Fibroblast of skin of left biceps (primary cell): ENCODE measurements at regions not wholly inside any gene's neighbourhood (a gene's known extent, or its start where the extent isn't known, plus 50 kb on each side); places are given as distances from the start of the nearest gene placed in this dataset.
"Not testable (repeated sequence)": the region's sequence is repeated elsewhere in the genome, so short reads cannot be mapped to it uniquely, and the experiment has no call there.

Experiments
- DNase-seq, 2 experiments: peaks; one replicate each; pipeline ENCODE4 v3.0.0-alpha.2; 2013; ENCODE audit warnings: low read depth in 2 of 2

DNA sequence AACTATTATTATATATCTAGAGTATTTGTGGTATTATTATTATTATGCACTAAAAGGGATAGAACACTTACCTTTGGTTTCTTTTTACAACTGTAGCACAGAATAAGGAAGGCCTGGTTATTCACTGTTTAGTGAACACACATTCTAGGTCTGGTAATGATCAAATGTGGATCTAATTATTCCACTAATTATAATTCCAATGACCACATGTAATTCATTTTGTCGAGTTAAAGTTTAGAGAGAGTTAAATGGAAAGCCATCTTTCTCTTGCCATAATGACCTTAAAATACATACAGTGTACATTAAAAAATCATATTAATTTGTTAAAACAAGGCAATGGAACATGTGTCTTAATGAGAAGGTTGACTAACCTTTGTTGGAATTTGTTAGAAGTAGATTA lies 147.8 kb downstream of the SEM1 start:
- no peak for DNase-seq

DNA sequence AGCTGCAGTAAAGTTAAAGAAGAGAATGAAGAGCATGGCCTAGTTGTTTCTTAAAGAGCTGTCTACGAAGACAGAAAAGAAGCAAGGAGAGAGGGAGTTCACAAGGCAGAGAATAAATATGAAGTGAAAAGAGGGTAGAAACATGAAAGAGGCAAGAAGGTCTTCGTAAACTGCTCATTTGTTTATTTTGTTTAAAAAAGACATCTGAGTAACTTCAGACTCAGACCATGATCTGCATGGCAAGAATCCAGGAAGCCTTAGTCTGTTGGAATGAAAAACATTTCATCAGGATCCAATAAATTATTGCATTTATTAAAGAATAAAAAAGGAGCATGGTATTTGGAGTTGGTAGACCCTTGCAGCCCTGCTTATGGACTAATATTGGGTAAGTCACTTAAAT lies 151.1 kb downstream of the SEM1 start:
- DNase-seq: no peak

DNA sequence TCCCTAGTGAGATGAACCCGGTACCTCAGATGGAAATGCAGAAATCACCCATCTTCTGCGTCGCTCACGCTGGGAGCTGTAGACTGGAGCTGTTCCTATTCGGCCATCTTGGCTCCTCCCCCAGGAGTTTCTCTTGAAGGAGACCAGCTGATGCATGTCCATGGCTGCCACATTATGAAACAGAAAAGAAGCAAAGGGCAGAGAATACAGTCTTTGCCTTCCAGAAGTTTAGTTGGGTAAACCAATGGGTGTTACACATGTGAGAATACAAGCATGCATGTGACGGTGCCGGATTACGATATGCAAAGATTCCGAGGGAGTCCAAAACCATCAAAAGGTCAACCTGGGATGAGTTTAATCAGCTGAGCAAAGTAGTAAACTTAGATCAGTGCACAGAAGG lies 151.6 kb downstream of the SEM1 start:
- DNase-seq: no peak

DNA sequence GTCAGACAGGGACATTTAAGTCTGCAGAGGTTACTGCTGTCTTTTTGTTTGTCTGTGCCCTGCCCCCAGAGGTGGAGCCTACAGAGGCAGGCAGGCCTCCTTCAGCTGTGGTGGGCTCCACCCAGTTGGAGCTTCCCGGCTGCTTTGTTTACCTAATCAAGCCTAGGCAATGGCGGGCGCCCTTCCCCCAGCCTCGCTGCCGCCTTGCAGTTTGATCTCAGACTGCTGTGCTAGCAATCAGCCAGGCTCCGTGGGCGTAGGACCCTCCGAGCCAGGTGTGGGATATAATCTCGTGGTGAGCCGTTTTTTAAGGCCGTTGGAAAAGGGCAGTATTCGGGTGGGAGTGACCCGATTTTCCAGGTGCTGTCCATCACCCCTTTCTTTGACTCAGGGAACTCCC lies 152.0 kb downstream of the SEM1 start:
- DNase-seq: not testable (repeated sequence)

DNA sequence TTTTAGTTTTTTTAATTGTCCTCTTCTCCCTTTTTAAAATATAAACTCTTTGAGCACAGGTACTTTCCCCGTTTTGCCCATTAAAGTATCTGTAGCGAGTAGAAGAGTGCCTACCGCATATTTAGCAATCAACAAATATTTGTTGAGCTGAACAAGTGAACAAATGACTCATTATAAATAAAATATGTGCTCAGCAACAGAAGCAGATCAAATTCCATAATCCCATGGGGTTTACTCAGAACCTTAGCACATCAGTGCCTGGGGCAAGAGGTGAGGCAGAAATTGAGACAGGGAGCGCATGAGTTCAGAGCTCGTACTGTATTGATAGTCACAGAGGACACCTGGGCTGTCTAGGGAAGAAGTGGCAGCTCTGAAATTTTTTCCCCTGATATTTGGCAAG lies 161.0 kb downstream of the SEM1 start:
- no peak for DNase-seq

DNA sequence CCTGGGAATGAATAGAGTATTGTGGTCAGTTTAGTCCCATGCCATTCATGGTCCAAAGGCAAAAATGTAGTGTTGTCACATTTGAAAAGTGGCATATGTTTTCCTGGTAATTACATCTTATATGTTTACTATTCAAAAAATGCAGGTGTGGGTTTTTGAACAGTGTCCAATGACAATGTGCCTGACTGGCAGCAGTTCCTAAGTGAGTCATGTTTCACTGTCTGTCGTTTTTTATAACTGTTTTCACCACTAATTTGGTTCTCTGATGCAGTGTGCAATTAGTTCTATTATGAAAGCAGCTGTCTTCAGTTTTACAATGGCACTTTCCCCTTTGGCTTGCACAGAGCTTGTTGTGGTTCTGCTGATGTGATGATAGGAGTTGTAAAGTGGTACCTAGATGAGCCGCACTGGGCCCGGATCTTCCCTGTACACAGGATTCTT lies 162.3 kb downstream of the SEM1 start:
- no peak for DNase-seq

DNA sequence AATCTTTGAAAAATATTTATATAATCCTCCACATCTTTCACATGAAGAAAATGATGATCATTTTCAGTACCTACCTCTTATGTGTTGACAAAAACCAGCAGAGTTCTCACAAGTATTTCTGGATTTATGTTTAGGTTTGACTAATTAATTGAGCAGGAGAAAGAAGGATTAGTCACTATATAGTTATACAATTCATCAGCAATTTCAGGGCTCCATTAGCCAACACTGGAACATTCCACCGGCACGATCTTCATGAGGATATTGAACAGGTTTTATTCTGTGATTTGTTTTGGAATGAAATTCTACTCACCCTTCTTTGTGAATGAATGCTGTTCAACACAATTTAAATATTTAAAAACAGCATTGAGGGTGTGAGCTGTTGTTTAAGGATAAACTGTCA lies 163.2 kb downstream of the SEM1 start:
- DNase-seq: no peak

DNA sequence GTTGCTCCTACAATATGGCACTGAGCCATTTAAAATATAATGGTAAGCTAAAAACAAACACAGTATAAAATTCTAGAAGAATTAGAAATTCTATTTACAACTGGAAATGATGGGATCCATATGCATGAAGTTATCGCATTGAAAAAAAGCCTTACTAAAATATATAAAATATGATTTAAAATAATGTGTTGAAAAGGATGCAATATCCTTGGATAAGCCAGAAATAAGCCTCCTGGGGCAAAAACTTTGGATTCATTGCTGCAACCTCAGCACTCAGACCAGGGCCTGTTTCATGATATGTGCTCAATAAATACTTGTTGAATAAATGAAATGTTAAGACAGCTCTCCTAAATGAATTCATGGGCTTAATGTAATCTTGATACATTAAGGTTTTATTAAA lies 170.2 kb downstream of the SEM1 start:
- no peak for DNase-seq

DNA sequence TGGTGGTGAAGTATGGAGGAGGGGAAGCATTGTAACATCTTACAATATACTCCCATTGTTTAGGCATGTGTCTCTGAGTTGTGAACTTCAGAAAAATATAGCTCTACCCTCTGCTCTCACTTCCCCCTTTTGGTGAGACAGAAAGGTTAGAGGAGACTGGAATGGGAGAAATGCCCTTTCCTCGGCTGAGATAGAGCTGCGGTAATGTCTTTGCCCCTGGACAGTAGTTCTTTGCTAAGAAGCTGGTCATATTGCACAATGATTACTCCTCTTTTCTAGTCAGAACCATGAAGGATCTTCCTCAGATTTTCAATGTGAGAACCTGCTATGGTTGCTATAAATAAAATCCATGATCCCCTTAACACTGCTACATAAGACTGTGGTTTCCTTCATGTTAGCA lies 171.0 kb downstream of the SEM1 start:
- DNase-seq: no peak

DNA sequence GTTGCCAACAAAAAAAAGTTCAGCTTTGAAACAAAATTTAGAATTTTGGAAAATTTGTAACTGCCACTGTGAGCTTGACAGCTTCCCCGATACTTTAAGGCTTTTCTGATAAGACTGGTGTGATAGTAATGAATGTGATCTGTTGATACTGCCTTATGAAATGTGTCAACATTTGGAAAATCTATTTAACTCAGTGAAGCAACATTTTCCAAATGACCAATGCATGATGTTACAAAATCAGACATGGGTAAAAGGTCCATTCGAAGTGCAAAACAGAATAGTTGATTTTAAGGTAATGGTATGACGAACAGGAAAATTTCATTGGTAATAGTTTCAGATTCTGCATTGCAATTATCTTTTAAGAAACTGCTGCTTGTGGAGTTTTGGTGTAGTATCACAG lies 175.4 kb downstream of the SEM1 start:
- DNase-seq: no peak

DNA sequence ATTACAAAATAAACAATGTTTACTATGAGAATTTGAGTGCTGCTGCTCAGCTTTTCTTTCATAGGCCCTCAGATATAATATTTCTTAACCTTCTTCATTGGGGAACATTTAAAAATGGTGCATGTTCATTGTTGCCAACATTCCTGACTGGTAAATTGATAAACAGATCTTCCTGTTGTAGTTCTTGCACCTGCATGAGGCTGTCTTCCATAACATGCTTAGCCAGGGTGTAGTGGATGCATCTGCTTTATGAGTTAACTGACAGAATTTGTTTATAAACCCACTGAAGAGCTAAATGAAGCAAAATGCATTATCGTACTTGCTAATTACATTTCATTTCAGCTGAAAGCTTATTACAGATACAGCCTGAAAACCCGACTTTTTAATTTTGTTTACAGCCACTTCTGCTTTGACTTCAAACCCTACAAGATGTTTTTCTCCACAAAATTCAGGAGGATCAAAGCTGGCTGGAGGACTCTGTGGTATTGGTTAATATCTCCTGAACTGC lies 177.2 kb downstream of the SEM1 start:
- no peak for DNase-seq

DNA sequence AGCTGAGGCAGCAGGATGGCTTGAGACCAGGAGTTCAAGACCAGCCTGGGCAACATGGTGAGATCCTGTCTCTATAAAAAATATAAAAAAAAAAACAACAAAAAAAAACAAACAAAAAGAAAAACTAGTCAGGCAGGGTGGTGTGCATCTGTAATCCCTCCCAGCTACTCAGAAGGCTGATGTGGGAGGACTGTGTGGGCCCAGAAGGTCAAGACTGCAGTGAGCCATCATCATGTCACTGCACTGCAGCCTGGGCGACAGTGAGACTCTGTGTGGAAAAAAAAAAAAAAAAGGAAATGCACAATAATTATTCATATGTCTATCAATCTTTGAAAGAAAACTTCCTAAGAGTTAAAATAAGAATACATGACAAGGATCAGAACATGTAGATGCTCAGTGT lies 178.3 kb downstream of the SEM1 start:
- no peak for DNase-seq

DNA sequence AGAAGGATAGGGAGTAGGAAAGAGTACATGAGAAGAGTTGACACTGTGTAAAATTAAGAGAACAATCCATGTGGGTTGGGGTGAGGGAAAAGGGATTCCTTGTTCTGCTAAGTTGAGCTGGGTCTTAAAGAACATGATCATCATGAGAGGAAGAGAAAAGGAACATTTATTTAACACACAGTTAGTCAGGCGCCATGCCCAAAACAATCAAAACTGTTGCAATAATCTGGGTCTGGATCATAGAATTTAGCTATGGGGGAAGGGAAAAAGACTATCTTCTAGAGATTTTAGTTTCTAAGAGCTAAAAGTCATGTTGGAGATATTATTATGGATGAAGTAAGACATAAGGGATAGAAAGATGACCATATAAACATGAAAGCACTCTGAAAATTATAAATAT lies 178.9 kb downstream of the SEM1 start:
- DNase-seq: no peak

DNA sequence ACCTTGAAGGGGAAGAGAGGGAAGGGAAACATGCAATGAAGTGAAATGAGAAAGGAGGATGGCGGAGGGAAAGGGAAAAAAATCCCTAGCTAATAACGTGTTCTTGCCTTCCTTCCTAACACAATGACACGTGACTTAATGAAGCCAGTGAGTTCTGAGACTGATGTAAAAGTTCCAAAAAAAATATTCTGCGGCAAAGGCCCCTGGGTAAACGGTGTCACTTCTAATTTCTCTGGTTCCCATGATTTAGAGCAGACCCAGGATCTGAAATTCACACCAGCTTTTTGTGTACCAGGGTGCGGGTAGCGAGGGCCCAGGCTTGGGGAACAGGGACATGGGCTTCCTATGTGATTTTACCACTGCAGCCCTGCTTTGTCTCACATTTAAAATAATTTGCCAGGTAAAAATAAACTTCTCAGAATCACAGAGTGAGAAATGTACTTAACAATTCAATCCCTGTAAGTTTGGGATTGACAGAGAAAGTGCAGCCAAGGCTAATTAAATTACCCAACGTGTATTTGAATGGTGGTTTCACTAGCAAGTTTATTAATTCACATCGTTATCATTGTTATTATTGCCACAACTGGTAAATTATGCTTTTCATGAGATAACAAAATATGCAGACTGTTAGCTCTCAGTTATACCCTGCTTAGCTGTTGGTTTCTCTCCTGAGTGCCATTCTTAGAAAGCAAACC lies 182.4 kb downstream of the SEM1 start:
- no peak for DNase-seq

DNA sequence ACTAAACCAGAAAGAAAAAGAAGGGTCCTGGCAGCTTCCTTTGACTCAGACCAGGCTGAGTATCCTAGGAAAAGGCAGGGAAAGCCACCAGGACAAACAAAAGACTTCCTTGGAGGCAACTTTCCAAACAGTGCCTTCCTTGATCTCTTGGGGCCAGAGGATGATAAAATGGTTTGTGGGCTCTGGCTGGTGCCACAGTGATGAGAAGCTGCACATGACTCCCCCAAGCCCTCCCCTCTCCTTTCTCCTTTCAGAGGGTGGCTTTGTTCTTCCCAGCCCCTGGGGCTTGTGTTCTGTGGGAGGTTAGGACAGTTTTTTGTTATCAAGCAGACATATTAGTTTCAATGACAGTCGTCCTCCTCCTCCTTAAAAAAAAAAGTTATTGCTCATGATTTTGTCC lies 183.2 kb downstream of the SEM1 start:
- DNase-seq: no peak

DNA sequence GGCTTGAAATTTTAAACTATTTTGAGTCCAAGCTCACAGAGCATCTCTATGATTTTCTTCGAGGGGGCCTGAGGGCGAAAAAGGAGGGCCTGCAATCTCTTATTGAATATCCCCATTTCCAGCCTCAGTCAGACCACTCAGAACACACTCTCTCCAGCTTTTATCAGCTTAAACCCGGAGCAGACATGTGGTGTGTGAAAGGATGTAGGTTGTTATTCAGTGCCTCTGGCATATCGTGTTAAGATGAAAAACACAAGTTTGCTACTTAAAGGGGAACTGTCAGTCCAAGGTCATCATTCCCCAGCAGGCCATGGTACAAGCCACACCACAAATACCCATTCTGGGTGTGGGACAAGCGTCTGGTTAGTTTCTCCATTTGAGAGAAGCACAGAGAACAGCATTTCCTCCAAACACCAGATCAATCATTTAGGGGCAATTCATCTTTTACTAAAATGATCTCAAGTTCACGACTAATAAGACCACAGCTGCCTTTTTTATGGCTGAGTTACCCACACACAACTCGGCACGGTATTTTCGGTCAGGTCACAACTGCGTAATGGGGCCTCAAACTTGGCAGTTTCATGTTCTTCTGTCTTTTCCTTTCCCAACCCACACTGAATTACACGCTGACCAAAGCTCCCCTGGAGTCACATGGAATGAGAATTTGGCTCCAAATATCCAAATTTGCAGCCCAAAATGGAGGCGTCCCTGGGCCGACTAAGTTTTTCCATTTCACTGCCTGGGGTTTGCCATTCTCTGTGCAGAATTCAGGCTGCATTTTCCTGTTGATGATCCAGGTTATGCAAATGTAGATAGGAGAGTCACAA lies 188.4 kb downstream of the SEM1 start:
- DNase-seq: no peak

DNA sequence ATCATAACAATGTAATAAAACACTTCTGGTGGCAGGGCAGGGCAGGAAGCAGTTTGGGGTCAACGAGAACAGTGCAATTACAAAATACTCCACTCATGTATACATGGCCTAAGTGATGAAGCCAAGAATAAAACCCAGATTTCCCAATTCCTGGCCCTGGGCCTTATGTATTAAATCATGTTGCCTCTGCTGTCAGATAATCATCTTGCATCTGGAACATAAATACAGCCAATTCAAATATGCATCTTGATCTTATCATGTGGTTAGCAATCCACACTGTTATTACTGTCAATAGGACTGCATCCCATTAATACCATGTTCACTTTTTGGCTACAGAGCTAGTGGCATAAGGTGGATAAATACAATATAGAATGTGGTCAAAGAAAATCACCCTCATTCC lies 186.5 kb upstream of the SLC25A13 start:
- DNase-seq: no peak

DNA sequence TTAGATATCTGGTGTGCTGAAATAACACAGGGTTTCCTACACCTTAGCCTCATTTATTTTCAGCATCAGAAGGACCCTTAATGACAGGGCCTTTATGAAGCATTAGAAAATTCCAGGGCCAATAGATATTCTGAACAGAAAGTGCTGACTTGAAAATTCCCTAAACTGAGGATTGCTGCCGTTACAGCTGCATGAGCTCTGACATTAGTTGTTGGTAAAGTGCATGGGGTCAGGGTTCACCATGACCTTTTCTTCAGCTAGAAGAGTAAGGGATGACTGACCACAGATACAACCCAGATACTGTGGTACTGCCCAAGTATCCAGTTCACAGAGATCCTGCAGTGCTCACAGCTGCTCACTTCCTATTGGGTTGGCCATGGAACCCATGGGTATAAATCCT lies 181.7 kb upstream of the SLC25A13 start:
- no peak for DNase-seq

DNA sequence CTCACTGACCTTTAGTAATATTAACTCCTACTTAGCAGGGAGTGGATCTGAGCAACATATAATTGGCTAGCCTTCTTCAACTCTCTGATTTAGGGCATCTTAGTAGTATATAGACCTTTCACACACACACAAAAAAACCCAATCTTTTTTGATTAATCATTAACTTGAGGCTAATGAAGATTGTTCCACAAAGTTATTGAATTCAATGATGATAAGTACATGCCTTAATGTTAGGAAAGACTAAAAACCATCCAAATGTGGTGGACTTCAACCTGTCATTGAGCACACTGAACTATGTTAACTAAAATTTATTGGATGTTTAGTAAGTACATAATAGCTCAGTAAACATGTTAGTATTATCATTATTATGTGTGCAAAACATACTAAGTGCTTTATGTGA lies 179.4 kb upstream of the SLC25A13 start:
- DNase-seq: no peak

DNA sequence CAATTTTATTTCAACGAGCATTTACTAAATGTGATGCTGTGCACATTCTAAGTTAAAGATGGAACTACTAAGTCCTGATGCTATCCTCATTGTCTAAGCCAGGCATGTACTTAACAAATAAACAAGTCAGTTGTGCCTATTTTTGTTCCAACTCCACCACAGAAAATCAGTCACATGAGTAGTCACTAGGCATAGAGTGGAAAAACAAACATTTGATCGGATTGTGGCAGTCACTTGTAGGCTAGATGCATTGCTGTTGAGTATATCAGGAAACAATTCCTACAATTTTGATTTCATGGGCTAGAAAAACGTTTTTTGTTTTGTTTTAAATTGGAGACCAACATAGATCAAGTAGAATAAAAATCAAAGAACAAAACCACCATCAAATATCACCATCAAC lies 177.6 kb upstream of the SLC25A13 start:
- DNase-seq: no peak

DNA sequence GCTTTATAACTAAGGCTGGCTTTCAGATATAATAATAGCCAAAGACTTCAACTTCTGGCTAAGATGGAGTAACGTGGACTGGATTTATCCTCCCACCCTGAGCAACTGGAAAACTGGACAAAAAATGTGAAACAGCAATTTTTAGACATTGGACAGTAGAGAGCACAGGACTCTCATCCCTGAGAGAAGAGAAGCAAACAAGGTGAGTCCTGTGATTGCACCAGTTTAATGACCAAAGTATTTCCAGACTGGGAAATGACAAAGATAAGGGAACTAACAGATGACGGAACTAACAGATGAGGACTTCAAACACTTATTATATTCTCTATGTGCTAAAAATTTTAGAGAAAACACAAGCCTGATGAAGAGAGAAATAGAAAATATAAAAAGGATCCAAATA lies 175.7 kb upstream of the SLC25A13 start:
- no peak for DNase-seq

DNA sequence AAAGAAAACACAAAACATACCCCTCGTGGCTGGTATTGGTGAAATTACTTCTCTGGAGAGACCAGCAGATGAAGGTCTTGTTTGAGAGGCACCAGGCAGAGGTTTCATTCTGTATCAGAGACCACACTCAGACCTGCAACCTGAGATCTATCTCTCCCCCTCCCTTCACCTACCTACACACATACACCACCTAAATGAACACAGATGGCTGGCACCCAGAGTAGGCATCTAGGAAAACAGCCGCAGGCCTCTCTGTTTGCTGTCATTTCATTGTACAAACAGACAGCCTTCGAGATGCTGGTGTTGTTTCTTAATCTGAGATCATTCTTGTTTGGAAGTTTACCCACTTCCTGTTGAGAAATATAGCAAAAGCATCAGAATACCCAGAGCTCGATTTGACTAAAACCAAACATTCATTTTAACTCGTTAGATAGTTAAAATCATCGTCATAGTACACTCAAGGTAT lies 173.9 kb upstream of the SLC25A13 start:
- DNase-seq: no peak

DNA sequence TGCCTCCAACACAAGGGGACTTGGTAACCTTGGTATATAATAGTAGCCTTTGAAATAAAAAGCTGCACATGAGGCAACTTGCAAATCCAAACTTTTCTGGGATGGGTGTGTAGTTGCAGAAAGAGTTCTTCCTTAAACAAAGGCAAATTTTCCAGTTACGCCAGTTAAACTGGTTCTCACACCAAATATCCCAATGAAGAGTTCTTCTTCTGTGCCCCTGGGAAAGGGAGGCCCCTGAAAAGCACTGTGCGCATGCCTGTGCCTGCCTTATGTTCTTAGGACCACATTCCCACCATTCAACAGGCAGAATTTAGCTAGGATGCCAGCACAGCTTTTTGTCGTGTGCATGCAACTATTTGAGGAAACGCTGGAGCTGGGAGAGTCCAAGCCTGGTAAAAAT lies 164.8 kb upstream of the SLC25A13 start:
- no peak for DNase-seq
